Stimulated activated naive CD8-positive, alpha-beta T cell treated with anti-CD3 and anti-CD28 coated beads, Interleukin-15, Interleukin-2, amounts not matched to agents 100 U/mL and 50 U/mL, for 24 hours (primary cell): ENCODE measurements at regions not wholly inside any gene's neighbourhood (a gene's known extent, or its start where the extent isn't known, plus 50 kb on each side); places are given as distances from the start of the nearest gene placed in this dataset.

Experiments
- ATAC-seq: fragments of 150-1000 bp; cut with Tn5 transposase; one replicate; pipeline ENCODE4 v1.10.0; 2021
- DNase-seq: peaks from one replicate; pipeline ENCODE4 v3.0.0; 2021

GRCh38 chr4:96787766-96788165 lies 947.9 kb downstream of the PDHA2 start:
- ATAC-seq = no peak
- no peak for DNase-seq

- ATAC-seq = no peak
These were observed 969.7 kb downstream of the PDHA2 start for GRCh38 chr4:96809563-96809962.

GRCh38 chr4:96827086-96827485 lies 987.2 kb downstream of the PDHA2 start:
- DNase-seq (no peak), ATAC-seq (no peak)

More at GRCh38 chr4:96809563-96809962, 969.7 kb downstream of the PDHA2 start:
- no peak for DNase-seq

- no peak for DNase-seq
- ATAC-seq = no peak
These were observed 993.9 kb downstream of the PDHA2 start for GRCh38 chr4:96833831-96834230.

GRCh38 chr4:96835991-96836390 lies 996.1 kb downstream of the PDHA2 start:
- no peak for DNase-seq
- no peak for ATAC-seq

DNA sequence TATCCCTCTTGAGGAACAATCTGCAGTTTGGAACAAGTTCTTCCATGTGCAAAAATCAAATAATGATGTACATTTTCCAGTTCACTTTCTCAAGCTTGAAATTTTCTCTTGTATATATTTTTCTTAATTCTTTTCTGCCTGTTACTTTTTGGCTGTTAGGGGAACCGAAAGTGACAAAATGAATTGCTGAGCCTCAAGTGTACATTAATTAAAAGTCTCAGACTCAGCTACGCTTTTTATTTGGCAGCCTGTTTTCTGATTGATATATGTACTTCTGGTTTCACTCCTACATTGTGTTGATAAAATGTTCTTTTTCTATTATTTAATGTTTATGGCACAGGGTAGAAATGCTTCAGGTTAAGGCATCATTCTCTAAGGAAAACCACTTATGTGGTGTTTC lies 999.5 kb downstream of the PDHA2 start:
- ATAC-seq = no peak
- no peak for DNase-seq

DNA sequence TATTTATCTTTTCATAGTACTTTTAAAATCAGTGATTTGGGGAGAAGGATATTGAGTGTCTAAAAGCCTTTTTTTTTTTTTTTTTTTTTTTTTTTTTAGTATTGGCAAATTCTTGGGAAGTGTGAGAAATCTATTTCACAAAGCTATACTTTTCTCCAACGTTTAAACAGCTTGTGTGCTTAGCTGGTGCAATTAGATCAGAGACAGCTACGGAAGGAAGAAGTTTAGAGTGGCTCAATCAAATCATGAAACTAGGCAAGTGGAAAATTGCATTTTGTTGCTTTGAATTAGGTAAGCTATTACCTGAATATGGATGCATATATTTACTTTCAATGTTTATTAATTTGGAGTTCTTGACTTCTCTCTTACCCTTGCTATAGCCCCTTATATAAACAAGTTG lies 1001.9 kb downstream of the PDHA2 start:
- no peak for ATAC-seq
- DNase-seq = no peak

DNA sequence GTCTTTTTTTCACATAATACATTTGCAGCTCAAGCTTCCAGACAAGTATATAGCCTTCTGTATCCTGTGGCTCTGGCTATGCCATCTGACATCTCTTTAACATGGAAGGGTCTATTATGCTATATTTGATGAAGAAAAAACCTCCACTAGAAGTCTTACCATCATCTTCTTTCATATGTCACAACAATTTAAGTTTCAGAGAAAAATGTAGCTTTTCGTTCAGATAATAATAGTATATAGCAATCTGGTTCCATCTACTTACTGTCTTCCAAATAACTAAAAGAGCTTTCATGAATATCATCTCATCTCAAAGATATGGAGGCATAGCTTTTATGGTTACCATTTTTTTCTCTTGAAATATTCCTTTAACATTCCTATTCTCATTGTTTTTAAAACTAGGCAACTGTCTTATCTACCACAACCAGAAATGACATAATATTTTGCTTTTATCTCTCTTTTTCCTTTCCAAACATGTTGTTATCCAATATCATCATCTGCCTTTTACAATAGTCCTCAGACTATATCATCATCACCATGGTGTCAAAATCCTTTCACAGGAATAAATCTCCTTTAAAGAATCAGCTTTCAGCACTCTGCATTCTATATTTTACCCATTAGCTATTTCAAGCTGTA lies 1005.1 kb downstream of the PDHA2 start:
- ATAC-seq (no peak), DNase-seq (no peak)

DNA sequence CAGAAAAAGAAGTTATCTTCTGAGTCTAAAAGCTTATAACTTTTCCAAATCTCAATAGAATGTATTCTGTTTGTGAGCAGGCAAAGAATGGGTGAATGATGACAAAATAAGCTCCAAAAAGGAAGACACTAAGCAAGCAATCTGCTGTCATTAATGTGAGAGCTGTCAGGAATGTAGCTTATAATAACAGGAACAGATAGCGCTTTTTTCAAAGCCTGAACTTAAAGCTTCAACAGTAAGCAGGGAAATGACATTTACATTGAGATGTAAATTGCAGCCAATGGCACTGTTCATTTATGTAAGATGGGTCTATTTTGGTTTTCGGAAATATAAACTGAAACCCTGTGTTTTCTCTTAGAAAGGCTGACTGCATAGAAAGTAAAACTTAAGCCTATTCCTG lies 1005.9 kb downstream of the PDHA2 start:
- ATAC-seq (no peak), DNase-seq (no peak)

- DNase-seq (no peak), ATAC-seq (no peak)
These were observed 1034.8 kb downstream of the PDHA2 start for GRCh38 chr4:96874657-96875056.

- DNase-seq (no peak), ATAC-seq (no peak)
These were observed 1039.6 kb downstream of the PDHA2 start for GRCh38 chr4:96879527-96879926.

GRCh38 chr4:96887857-96888256 lies 1048.0 kb downstream of the PDHA2 start:
- DNase-seq (no peak), ATAC-seq (no peak)

DNA sequence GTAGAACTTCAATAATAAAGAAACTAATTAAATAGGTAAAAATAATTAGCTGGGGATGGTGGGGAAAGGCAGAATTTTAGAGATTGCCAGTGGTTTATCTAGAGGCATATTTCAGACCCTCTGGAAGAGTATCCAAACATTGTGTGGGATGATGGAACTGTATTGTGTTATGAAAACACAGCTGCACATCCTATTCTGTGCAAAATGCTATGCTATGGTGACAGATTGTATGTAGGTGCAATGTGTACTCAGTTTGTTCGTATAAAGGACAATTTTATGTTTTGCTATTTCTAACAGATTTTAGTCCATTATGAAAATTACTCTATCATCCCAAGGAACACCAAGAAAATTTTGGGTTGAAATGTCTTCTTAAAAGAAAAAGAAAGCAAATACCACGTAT lies 1054.7 kb downstream of the PDHA2 start:
- DNase-seq (no peak), ATAC-seq (no peak)

GRCh38 chr4:96895826-96896225 lies 1055.9 kb downstream of the PDHA2 start:
- DNase-seq (no peak), ATAC-seq (no peak)

GRCh38 chr4:96912716-96913115 lies 1072.8 kb downstream of the PDHA2 start:
- no peak for ATAC-seq
- DNase-seq = no peak

GRCh38 chr4:96913441-96914080 lies 1073.7 kb downstream of the PDHA2 start:
- ATAC-seq = no peak
- DNase-seq = no peak

DNA sequence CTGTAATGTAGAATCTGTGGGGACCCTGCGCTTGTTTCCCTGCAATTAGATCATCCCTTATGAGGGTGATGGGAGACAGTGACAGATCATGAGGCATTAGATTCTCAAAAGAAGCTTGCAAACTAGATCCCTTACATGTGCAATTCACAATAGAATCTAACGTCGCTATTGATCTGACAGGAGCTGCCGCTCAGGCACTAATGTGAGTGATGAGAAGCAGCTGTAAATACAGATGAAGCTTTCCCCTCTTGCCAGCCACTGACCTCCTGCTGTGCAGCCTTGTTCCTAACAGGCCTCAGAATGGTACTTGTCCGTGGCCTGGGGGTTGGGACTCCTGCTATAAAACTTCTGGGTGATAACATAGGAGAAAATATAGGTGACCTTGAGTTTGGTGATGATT lies 1076.8 kb downstream of the PDHA2 start:
- no peak for DNase-seq
- no peak for ATAC-seq

GRCh38 chr4:96936886-96937285 lies 1097.0 kb downstream of the PDHA2 start:
- ATAC-seq = no peak
- DNase-seq = no peak

GRCh38 chr4:96946552-96946951 lies 1106.7 kb downstream of the PDHA2 start:
- DNase-seq (no peak), ATAC-seq (no peak)

- no peak for ATAC-seq
- no peak for DNase-seq
These were observed 1112.7 kb downstream of the PDHA2 start for GRCh38 chr4:96952610-96953009.

DNA sequence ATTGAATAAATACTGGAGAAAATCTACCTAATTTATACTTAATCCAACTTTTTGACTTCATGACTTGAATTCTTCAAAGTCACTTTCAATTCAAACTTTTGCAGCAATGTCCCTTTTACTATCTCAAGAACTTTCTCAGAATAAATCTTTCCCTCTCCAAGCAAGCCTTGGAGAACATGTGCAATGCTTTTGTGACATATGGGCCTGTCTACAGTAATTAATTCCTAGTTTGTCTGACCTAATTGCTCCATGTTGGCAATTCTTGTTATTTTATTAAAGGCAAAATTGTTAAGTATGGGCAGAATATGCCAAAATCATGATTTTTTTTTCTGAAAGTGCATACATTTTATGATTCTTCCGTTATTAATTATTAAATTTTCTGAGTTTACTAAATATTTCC lies 1115.3 kb downstream of the PDHA2 start:
- ATAC-seq (no peak), DNase-seq (no peak)

GRCh38 chr4:96955691-96956090 lies 1115.8 kb downstream of the PDHA2 start:
- DNase-seq (no peak), ATAC-seq (no peak)

DNA sequence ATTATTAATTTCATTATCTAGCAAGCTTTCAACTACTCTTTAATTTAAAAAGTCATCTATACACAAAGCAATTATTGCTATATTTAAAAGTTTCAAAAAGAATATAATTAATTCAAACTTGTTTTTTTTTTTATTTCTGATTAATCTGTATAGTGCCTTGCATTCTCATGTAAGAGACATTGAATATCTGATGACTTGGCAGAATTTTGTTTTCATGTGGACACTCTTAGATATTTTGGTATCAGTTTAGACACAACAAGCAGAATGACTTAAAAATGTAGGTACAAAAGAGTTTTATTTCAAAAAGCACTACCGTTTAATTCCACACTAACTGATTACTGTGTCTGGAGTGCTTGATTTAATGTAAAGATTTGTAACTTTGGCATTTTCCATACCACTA lies 1129.6 kb downstream of the PDHA2 start:
- ATAC-seq (no peak), DNase-seq (no peak)

GRCh38 chr4:96972920-96973319 lies 1133.0 kb downstream of the PDHA2 start:
- ATAC-seq = no peak

More at GRCh38 chr4:96972920-96973319, 1133.0 kb downstream of the PDHA2 start:
- DNase-seq = no peak
